H1 (cell line): ENCODE measurements at regions not wholly inside any gene's neighbourhood (a gene's known extent, or its start where the extent isn't known, plus 50 kb on each side); places are given as distances from the start of the nearest gene placed in this dataset.

Experiments
- CTCF ChIA-PET: fragments of 300-600 bp; sonication (Branson Sonifier 250); formaldehyde crosslinking; loops from one replicate; lab custom pipeline; 2021; ENCODE audit not compliant: partially characterized antibody; lab: Charles Lee
- POLR2A ChIA-PET: fragments of 300-600 bp; sonication (Branson Sonifier 250); formaldehyde crosslinking; loops from one replicate; lab custom pipeline; 2021; ENCODE audit warnings: inconsistent platforms; ENCODE audit not compliant: partially characterized antibody; lab: Charles Lee
- DNase-seq, 2 experiments: peaks; one replicate each; pipeline versions ENCODE4 v3.0.0 to v3.0.0-alpha.2; 2010 to 2022; ENCODE audit warnings: low spot score in 2 of 2, low read depth in 1 of 2, mixed read lengths in 1 of 2
- FAIRE-seq: peaks from 2 replicates; lab custom pipeline; 2011; peaks lifted over from hg19 to GRCh38; lab: Jason Lieb, UNC
- H2AFZ ChIP-seq: 2 replicates; pipeline ENCODE4 v1.8.1; 2012; ENCODE audit warnings: low read length, inconsistent platforms
- H2AK5ac ChIP-seq: 2 replicates; pipeline ENCODE4 v1.6.1; 2013; ENCODE audit warnings: low read depth, low read length
- H2BK120ac ChIP-seq: replicated peaks from 2 replicates; pipeline ENCODE3; 2013; ENCODE audit warnings: low read depth, low read length, inconsistent platforms
- H2BK12ac ChIP-seq: 2 replicates; pipeline ENCODE4 v1.6.1; 2013; ENCODE audit warnings: low read depth, low read length
- H2BK15ac ChIP-seq: 2 replicates; pipeline ENCODE4 v1.6.1; 2013; ENCODE audit warnings: low read length
- H2BK20ac ChIP-seq: 2 replicates; pipeline ENCODE4 v1.6.1; 2013; ENCODE audit warnings: low read length
- H2BK5ac ChIP-seq: 2 replicates; pipeline ENCODE4 v1.6.1; 2013; ENCODE audit warnings: low read depth, low read length
- H3K14ac ChIP-seq: 2 replicates; pipeline ENCODE4 v1.6.1; 2013; ENCODE audit warnings: inconsistent platforms; ENCODE audit not compliant: insufficient read length
- H3K18ac ChIP-seq: 2 replicates; pipeline ENCODE4 v1.6.1; 2013; ENCODE audit warnings: low read length; ENCODE audit errors: extremely low read depth
- H3K23ac ChIP-seq: 2 replicates; pipeline ENCODE4 v1.6.1; 2013; ENCODE audit warnings: inconsistent platforms; ENCODE audit not compliant: insufficient read length
- H3K23me2 ChIP-seq: 2 replicates; pipeline ENCODE4 v1.6.1; 2013; ENCODE audit warnings: low read depth, low read length
- H3K27ac ChIP-seq: 2 replicates; pipeline ENCODE4 v1.6.1; 2011; ENCODE audit warnings: low read depth, low read length, inconsistent platforms
- H3K27me3 ChIP-seq, 4 experiments: replicated peaks in 1 of 4; 1 replicate in 1 of 4; 2 replicates in 3 of 4; pipeline versions ENCODE4 v1.6.1 to v1.8.1; 2011 to 2013; ENCODE audit warnings: low read length in 3 of 4, mild to moderate bottlenecking in 3 of 4, inconsistent platforms in 2 of 4, mixed read lengths in 2 of 4, moderate library complexity in 1 of 4; ENCODE audit not compliant: control insufficient read depth in 3 of 4, insufficient read depth in 3 of 4; ENCODE audit errors: extremely low read depth in 1 of 4
- H3K36me3 ChIP-seq, 4 experiments: 2 replicates each; pipeline versions ENCODE4 v1.6.1 to v1.8.1; 2011 to 2013; ENCODE audit warnings: mild to moderate bottlenecking in 4 of 4, low read length in 3 of 4, moderate library complexity in 2 of 4, control low read depth in 1 of 4, inconsistent platforms in 1 of 4; ENCODE audit not compliant: insufficient read depth in 4 of 4, control insufficient read depth in 2 of 4
- H3K4ac ChIP-seq: replicated peaks from 2 replicates; pipeline ENCODE3; 2013; ENCODE audit warnings: low read length, low read depth, mixed read lengths, inconsistent platforms; ENCODE audit not compliant: insufficient read length
- H3K4me1 ChIP-seq, 4 experiments: replicated peaks in 1 of 4; 1 replicate in 1 of 4; 2 replicates in 3 of 4; pipeline versions ENCODE4 v1.6.1 to v1.8.1; 2011 to 2013; ENCODE audit warnings: low read length in 3 of 4, inconsistent platforms in 2 of 4, mixed read lengths in 1 of 4; ENCODE audit not compliant: insufficient read depth in 4 of 4, control insufficient read depth in 3 of 4
- H3K4me2 ChIP-seq, 2 experiments: 2 replicates each; pipeline versions ENCODE4 v1.6.1 to v1.8.1; 2011 to 2013; ENCODE audit warnings: low read depth in 2 of 2, low read length in 2 of 2, control low read depth in 1 of 2, inconsistent platforms in 1 of 2, mild to moderate bottlenecking in 1 of 2; ENCODE audit not compliant: insufficient read depth in 1 of 2
- H3K4me3 ChIP-seq, 4 experiments: fragments of 200-600, 300-600 bp in 1 of 4; sonication (generic), shearing (Covaris generic), sonication (Bioruptor Twin) in 1 of 4; 2 replicates each; pipeline versions ENCODE4 v1.5.1 to v1.8.1; 2011 to 2016; ENCODE audit warnings: low read length in 4 of 4, low read depth in 3 of 4, control low read depth in 2 of 4, inconsistent platforms in 2 of 4, mild to moderate bottlenecking in 2 of 4, mixed read lengths in 1 of 4, moderate library complexity in 1 of 4; ENCODE audit not compliant: insufficient read depth in 2 of 4; ENCODE audit errors: extremely low read depth in 1 of 4
- H3K56ac ChIP-seq: replicated peaks from 2 replicates; pipeline ENCODE3; 2013; ENCODE audit warnings: low read depth, mild to moderate bottlenecking, mixed read lengths, low read length, inconsistent platforms; ENCODE audit not compliant: insufficient read length
- H3K79me1 ChIP-seq: 2 replicates; pipeline ENCODE4 v1.6.1; 2013; ENCODE audit warnings: low read depth, low read length, control low read depth
- H3K79me2 ChIP-seq, 2 experiments: 2 replicates each; pipeline versions ENCODE4 v1.6.1 to v1.8.1; 2012 to 2013; ENCODE audit warnings: low read length in 2 of 2, mild to moderate bottlenecking in 2 of 2, inconsistent platforms in 1 of 2; ENCODE audit not compliant: insufficient read depth in 2 of 2, control insufficient read depth in 1 of 2
- H3K9ac ChIP-seq, 4 experiments: replicated peaks in 1 of 4; 1 replicate in 1 of 4; 2 replicates in 3 of 4; pipeline versions ENCODE4 v1.6.1 to v1.8.1; 2011 to 2013; ENCODE audit warnings: low read depth in 3 of 4, low read length in 3 of 4, control low read depth in 2 of 4, mild to moderate bottlenecking in 2 of 4, moderate library complexity in 2 of 4, inconsistent platforms in 1 of 4; ENCODE audit errors: extremely low read depth in 1 of 4
- H3K9me3 ChIP-seq, 2 experiments: 2 replicates each; pipeline versions ENCODE4 v1.6.1 to v1.8.1; 2012 to 2013; ENCODE audit warnings: mild to moderate bottlenecking in 2 of 2, moderate library complexity in 2 of 2, control low read depth in 1 of 2, inconsistent platforms in 1 of 2, low read depth in 1 of 2, low read length in 1 of 2, mixed read lengths in 1 of 2; ENCODE audit not compliant: insufficient read depth in 2 of 2
- H4K20me1 ChIP-seq, 2 experiments: replicated peaks in 1 of 2; 2 replicates each; pipeline versions ENCODE3 to v1.8.1; 2011 to 2013; ENCODE audit warnings: inconsistent platforms in 2 of 2, low read length in 2 of 2, mild to moderate bottlenecking in 1 of 2; ENCODE audit not compliant: insufficient read depth in 2 of 2, control insufficient read depth in 1 of 2
- H4K5ac ChIP-seq: 2 replicates; pipeline ENCODE4 v1.6.1; 2013; ENCODE audit warnings: low read length, low read depth, mixed read lengths, inconsistent platforms; ENCODE audit not compliant: insufficient read length
- H4K8ac ChIP-seq: 2 replicates; pipeline ENCODE4 v1.8.0; 2013; ENCODE audit warnings: mild to moderate bottlenecking, moderate library complexity, low read length, inconsistent platforms; ENCODE audit not compliant: insufficient read depth; ENCODE audit errors: extremely low read depth
- H4K91ac ChIP-seq: replicated peaks from 2 replicates; pipeline ENCODE3; 2013; ENCODE audit warnings: low read length, mixed read lengths, inconsistent platforms; ENCODE audit not compliant: insufficient read length
- BACH1 ChIP-seq: IDR thresholded peaks from 2 replicates; pipeline ENCODE4 v1.6.1; 2012; ENCODE audit warnings: low read length, improper control_type of control experiment
- BCL11A ChIP-seq, 2 experiments: IDR thresholded peaks; one replicate each; pipeline ENCODE4 v1.6.1; 2011; ENCODE audit warnings: low read depth in 2 of 2, low read length in 2 of 2, mild to moderate bottlenecking in 2 of 2
- CTCF ChIP-seq, 3 experiments: IDR thresholded peaks; 1 replicate in 2 of 3; 2 replicates in 1 of 3; pipeline versions ENCODE4 v1.5.1 to v1.6.1; 2011; ENCODE audit warnings: low read length in 3 of 3, mild to moderate bottlenecking in 3 of 3, inconsistent platforms in 2 of 3, low read depth in 1 of 3, moderate library complexity in 1 of 3; ENCODE audit not compliant: insufficient read depth in 1 of 3; ENCODE audit errors: control extremely low read depth in 1 of 3
- FOSL1 ChIP-seq: IDR thresholded peaks from 2 replicates; pipeline ENCODE4 v1.6.1; 2011; ENCODE audit warnings: mild to moderate bottlenecking, low read depth, low read length, moderate library complexity; ENCODE audit not compliant: insufficient read depth
- GTF2F1 ChIP-seq: IDR thresholded peaks from 2 replicates; pipeline ENCODE4 v1.6.1; 2012; ENCODE audit warnings: low read depth, low read length, improper control_type of control experiment, borderline replicate concordance
- NANOG ChIP-seq: IDR thresholded peaks from 2 replicates; pipeline ENCODE4 v1.6.1; 2011; ENCODE audit warnings: low read length, low read depth, mild to moderate bottlenecking, inconsistent platforms; ENCODE audit not compliant: insufficient read depth, poor library complexity, severe bottlenecking
- RFX5 ChIP-seq: IDR thresholded peaks from 2 replicates; pipeline ENCODE4 v1.6.1; 2011; ENCODE audit warnings: low read depth, low read length, improper control_type of control experiment, borderline replicate concordance
- SUZ12 ChIP-seq: fragments of 200-600 bp; sonication (generic); IDR thresholded peaks from 2 replicates; pipeline ENCODE4 v1.6.1; 2012; ENCODE audit warnings: mild to moderate bottlenecking, inconsistent platforms, low read length, moderate library complexity, mixed read lengths
- WGBS, 2 experiments: shearing (Covaris generic) in 1 of 2; methylation state at CpG; one replicate each; pipeline versions ENCODE4 v1.1.6 to v1.1.7; 2013 to 2015; ENCODE audit warnings: low lambda C conversion rate in 2 of 2, mixed read lengths in 2 of 2, inconsistent platforms in 1 of 2, low coverage in 1 of 2, missing lambda C conversion rate in 1 of 2; ENCODE audit not compliant: insufficient replicate concordance in 2 of 2, insufficient coverage in 1 of 2, insufficient read length in 1 of 2; ENCODE audit errors: extremely low coverage in 1 of 2, missing lambda C conversion rate in 1 of 2; 5-methylcytosine and 5-hydroxymethylcytosine counted together
- TF ChIP-seq, protein P1 (sequence below): IDR thresholded peaks from 2 replicates; pipeline ENCODE4 v1.6.1; 2011; ENCODE audit warnings: low read length, improper control_type of control experiment
- TF ChIP-seq, protein P2 (sequence below): IDR thresholded peaks from 2 replicates; pipeline ENCODE4 v1.6.1; 2012; ENCODE audit warnings: inconsistent platforms

DNA sequence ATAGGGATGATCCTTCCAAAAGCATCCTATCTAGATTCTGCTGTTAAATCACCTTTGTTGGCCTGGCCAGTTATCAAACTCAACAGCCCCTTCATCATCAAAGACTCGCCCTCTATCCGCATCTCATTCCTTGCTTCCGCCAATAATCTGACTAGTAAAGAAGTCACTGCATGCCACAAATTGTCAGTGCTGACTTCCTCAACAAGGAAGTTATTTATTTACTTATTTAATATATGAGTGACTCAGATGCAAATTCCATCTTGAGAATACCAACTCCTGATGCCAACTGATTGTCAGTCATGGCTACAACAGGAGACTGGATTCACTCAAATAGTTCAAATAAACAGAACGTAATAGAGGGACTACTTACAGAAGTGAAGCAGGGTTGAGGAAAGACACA lies 283.8 kb downstream of the TRIML1 start:
- no peak overlapping the region for H3K14ac ChIP-seq
- no peaks in the 10 kb centered on the region for H3K9me3 ChIP-seq
- H4K20me1 ChIP-seq: no peaks in the 10 kb centered on the region
- DNase-seq (no peak), FAIRE-seq (no peak)
- H3K4me3 ChIP-seq: no peak overlapping the region
- H3K9ac ChIP-seq: no peak overlapping the region
- H3K56ac ChIP-seq: no peak overlapping the region
- no peak overlapping the region for H4K91ac ChIP-seq
- no peak overlapping the region for H2BK5ac ChIP-seq
- no peaks in the 10 kb centered on the region for H3K79me1 ChIP-seq
- no peak overlapping the region for H3K4me2 ChIP-seq
- H3K27ac ChIP-seq: no peak overlapping the region
- H4K8ac ChIP-seq: no peak overlapping the region
- no peak overlapping the region for H3K4ac ChIP-seq
- WGBS, 2 experiments: 96% methylated on average over 4 of the region's 4 CpGs; no CpG with 5 or more reads in 1 of the 2 experiments
- no peaks in the 10 kb centered on the region for H3K27me3 ChIP-seq
- POLR2A ChIA-PET: no interaction called here
- no peak overlapping the region for H2AFZ ChIP-seq
- no peak overlapping the region for H2BK12ac ChIP-seq
- no peaks in the 10 kb centered on the region for H3K79me2 ChIP-seq
- H3K23me2 ChIP-seq: no peaks in the 10 kb centered on the region
- no peak overlapping the region for H4K5ac ChIP-seq
- no peaks in the 10 kb centered on the region for H3K4me1 ChIP-seq
- CTCF ChIA-PET: interaction anchor here (1.4 kb wide), 1 partner anchor 20 kb away, joined by 4 read pairs; no protein-coding TSS in a partner anchor
- no peak overlapping the region for H3K18ac ChIP-seq
- H2AK5ac ChIP-seq: no peak overlapping the region
- H3K23ac ChIP-seq: no peak overlapping the region
- no peak overlapping the region for H2BK15ac ChIP-seq
- H2BK120ac ChIP-seq: no peak overlapping the region
- H2BK20ac ChIP-seq: no peak overlapping the region
- H3K36me3 ChIP-seq: no peaks in the 10 kb centered on the region
- TF ChIP-seq BCL11A (IDR thresholded peaks at IDR 0.05; ENCODE audit: low read depth in 2 of 2, low read length in 2 of 2) (no peak), NANOG (no peak), RFX5 (no peak), FOSL1 (no peak), BACH1 (no peak), GTF2F1 (no peak), CTCF (IDR thresholded peaks at IDR 0.05; ENCODE audit: control extremely low read depth in 1 of 3, insufficient read depth in 1 of 3, low read depth in 1 of 3, low read length in 3 of 3) (no peak), SUZ12 (no peak)
- TF ChIP-seq, protein P1, sequence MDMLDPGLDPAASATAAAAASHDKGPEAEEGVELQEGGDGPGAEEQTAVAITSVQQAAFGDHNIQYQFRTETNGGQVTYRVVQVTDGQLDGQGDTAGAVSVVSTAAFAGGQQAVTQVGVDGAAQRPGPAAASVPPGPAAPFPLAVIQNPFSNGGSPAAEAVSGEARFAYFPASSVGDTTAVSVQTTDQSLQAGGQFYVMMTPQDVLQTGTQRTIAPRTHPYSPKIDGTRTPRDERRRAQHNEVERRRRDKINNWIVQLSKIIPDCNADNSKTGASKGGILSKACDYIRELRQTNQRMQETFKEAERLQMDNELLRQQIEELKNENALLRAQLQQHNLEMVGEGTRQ: no peak
- TF ChIP-seq, protein P2, sequence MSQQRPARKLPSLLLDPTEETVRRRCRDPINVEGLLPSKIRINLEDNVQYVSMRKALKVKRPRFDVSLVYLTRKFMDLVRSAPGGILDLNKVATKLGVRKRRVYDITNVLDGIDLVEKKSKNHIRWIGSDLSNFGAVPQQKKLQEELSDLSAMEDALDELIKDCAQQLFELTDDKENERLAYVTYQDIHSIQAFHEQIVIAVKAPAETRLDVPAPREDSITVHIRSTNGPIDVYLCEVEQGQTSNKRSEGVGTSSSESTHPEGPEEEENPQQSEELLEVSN: no peak
